ENCODE measurements at regions not wholly inside any gene's neighbourhood (a gene's known extent, or its start where the extent isn't known, plus 50 kb on each side); places are given as distances from the start of the nearest gene placed in this dataset.

DNA sequence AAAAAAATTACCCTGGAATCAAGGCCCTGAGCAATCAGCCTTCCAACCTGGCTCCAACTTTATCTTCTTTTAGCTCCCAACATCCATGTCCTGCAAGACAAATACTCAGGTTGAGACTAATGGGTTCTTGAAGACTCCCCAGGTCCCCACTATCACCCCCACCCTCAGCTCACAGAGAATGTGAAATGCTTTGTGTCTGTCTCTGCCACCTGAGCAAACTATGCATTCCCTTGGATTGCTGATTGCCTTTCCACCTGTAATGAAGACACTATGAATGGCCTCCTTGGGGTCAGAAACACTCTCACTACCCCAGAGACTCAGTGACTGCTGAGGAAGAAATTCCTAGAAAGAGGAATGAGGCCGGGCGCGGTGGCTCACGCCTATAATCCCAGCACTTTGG, 121.2 kb upstream of the GALNT2 start:
- Histone ChIP-seq H3K9me3 (no peaks in the 10 kb centered on the region), H3K36me3 (no peaks in the 10 kb centered on the region), H3K27ac (no peak overlapping the region), H3K4me1 (peaks cover 11 to 13% of the 10 kb centered on the region in 2 donors), H3K4me3 (no peak overlapping the region), H3K27me3 (no peaks in the 10 kb centered on the region)
- TF ChIP-seq POLR2A (IDR thresholded peaks at IDR 0.05) = no peak
- TF ChIP-seq, protein P1, sequence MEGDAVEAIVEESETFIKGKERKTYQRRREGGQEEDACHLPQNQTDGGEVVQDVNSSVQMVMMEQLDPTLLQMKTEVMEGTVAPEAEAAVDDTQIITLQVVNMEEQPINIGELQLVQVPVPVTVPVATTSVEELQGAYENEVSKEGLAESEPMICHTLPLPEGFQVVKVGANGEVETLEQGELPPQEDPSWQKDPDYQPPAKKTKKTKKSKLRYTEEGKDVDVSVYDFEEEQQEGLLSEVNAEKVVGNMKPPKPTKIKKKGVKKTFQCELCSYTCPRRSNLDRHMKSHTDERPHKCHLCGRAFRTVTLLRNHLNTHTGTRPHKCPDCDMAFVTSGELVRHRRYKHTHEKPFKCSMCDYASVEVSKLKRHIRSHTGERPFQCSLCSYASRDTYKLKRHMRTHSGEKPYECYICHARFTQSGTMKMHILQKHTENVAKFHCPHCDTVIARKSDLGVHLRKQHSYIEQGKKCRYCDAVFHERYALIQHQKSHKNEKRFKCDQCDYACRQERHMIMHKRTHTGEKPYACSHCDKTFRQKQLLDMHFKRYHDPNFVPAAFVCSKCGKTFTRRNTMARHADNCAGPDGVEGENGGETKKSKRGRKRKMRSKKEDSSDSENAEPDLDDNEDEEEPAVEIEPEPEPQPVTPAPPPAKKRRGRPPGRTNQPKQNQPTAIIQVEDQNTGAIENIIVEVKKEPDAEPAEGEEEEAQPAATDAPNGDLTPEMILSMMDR (IDR thresholded peaks at IDR 0.05 in 4 of 5, conservative IDR thresholded peaks at IDR 0.05 in 1 of 5) = no peak
- in situ Hi-C loops (cut with MboI; ENCODE audit: low sequenced_read_pairs in 4 of 4) = no loop called here
- DNase-seq (no peak), ATAC-seq (no peak)
- intact Hi-C loops (cut with DNase I; ENCODE audit: low total_unique reads) = no loop called here

- Histone ChIP-seq H3K27ac (no peak overlapping the region), H3K36me3 (no peaks in the 10 kb centered on the region), H3K27me3 (no peaks in the 10 kb centered on the region), H3K9me3 (no peaks in the 10 kb centered on the region), H3K4me3 (no peak overlapping the region), H3K4me1 (peaks cover 1 to 13% of the 10 kb centered on the region in 2 donors)
- TF ChIP-seq, protein P1 (IDR thresholded peaks at IDR 0.05 in 4 of 5, conservative IDR thresholded peaks at IDR 0.05 in 1 of 5) = no peak
- no peak for TF ChIP-seq POLR2A (IDR thresholded peaks at IDR 0.05)
- no peak for ATAC-seq
- intact Hi-C loops (cut with DNase I; ENCODE audit: low total_unique reads) = no loop called here
- in situ Hi-C loops (cut with MboI; ENCODE audit: low sequenced_read_pairs in 4 of 4) = no loop called here
- DNase-seq = no peak
These were observed 119.1 kb upstream of the GALNT2 start for GRCh38 chr1:229947968-229948367.

GRCh38 chr1:229948438-229948837, 118.6 kb upstream of the GALNT2 start:
- TF ChIP-seq, protein P1 (IDR thresholded peaks at IDR 0.05 in 4 of 5, conservative IDR thresholded peaks at IDR 0.05 in 1 of 5) = no peak
- TF ChIP-seq POLR2A (IDR thresholded peaks at IDR 0.05) = no peak
- intact Hi-C loops (cut with DNase I; ENCODE audit: low total_unique reads) (no loop called here), in situ Hi-C loops (cut with MboI; ENCODE audit: low sequenced_read_pairs in 4 of 4) (no loop called here)

DNA sequence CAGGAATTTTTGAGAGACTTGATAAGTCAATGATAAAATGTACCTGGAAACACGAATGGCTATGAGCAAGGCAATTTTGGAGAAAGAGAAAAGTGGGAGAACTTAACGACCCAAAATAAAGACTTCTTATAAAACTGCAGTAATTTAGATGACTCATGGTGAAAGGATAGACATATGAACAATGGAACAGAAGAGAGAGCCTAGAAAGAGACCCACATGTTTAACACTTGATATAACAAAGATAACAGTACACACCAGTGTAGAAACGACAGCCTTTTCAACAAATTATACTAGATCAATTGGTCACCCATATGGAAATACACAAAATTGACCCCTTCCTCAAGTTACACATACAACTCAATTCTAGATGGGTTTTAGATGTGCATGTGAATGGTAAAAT, 117.5 kb upstream of the GALNT2 start:
- H3K4me3 ChIP-seq = no peak overlapping the region
- ATAC-seq (no peak), DNase-seq (no peak)
- H3K27me3 ChIP-seq = no peaks in the 10 kb centered on the region
- TF ChIP-seq, protein P1 (IDR thresholded peaks at IDR 0.05 in 4 of 5, conservative IDR thresholded peaks at IDR 0.05 in 1 of 5) = no peak
- no peak for TF ChIP-seq POLR2A (IDR thresholded peaks at IDR 0.05)
- H3K36me3 ChIP-seq = no peaks in the 10 kb centered on the region
- H3K4me1 ChIP-seq = peaks cover 0 to 16% of the 10 kb centered on the region in 2 donors
- no peak overlapping the region for H3K27ac ChIP-seq
- in situ Hi-C loops (cut with MboI; ENCODE audit: low sequenced_read_pairs in 4 of 4) = no loop called here
- intact Hi-C loops (cut with DNase I; ENCODE audit: low total_unique reads) = no loop called here
- H3K9me3 ChIP-seq = no peaks in the 10 kb centered on the region

More at GRCh38 chr1:229948438-229948837, 118.6 kb upstream of the GALNT2 start:
- no peak for ATAC-seq
- Histone ChIP-seq H3K36me3 (no peaks in the 10 kb centered on the region), H3K27me3 (no peaks in the 10 kb centered on the region), H3K4me1 (peaks cover 0 to 15% of the 10 kb centered on the region in 2 donors), H3K4me3 (no peak overlapping the region), H3K27ac (no peak overlapping the region), H3K9me3 (no peaks in the 10 kb centered on the region)
- no peak for DNase-seq

GRCh38 chr1:229950020-229950419, 117.0 kb upstream of the GALNT2 start:
- TF ChIP-seq POLR2A (IDR thresholded peaks at IDR 0.05) = no peak
- no peak for DNase-seq
- intact Hi-C loops (cut with DNase I; ENCODE audit: low total_unique reads) = loop anchor here (10.0 kb wide), 1 partner anchor 105 kb away; no protein-coding TSS in a partner anchor
- in situ Hi-C loops (cut with MboI; ENCODE audit: low sequenced_read_pairs in 4 of 4) = no loop called here
- no peak overlapping the region for H3K4me3 ChIP-seq
- H3K4me1 ChIP-seq = peaks cover 0 to 16% of the 10 kb centered on the region in 2 donors
- no peaks in the 10 kb centered on the region for H3K36me3 ChIP-seq
- no peak overlapping the region for H3K27ac ChIP-seq
- H3K27me3 ChIP-seq = no peaks in the 10 kb centered on the region
- no peak for ATAC-seq
- no peaks in the 10 kb centered on the region for H3K9me3 ChIP-seq
